ENCODE measurements at regions not wholly inside any gene's neighbourhood (a gene's known extent, or its start where the extent isn't known, plus 50 kb on each side); places are given as distances from the start of the nearest gene placed in this dataset.
A peak's percentile ranks its signal among the peaks of the same experiment; 100 is the strongest.

- H3K4me3 Mint-ChIP-seq: no peak overlapping the region
- H3K27ac Mint-ChIP-seq: no peak overlapping the region
- H3K4me1 Mint-ChIP-seq: peaks cover 29% of the 10 kb centered on the region
- CTCF ChIA-PET: interaction anchor here (1.1 to 1.6 kb wide), 2 partner anchors 9 to 51 kb away, joined by 3 to 4 read pairs; no protein-coding TSS in a partner anchor
- no peaks in the 10 kb centered on the region for H3K36me3 Mint-ChIP-seq
- peaks cover 50% of the 10 kb centered on the region for H3K27me3 Mint-ChIP-seq
- no peaks in the 10 kb centered on the region for H3K9me3 Mint-ChIP-seq
- no peak for DNase-seq
These were observed 74.4 kb upstream of the KLF13 start for GRCh38 chr15:31252171-31252785.

DNA sequence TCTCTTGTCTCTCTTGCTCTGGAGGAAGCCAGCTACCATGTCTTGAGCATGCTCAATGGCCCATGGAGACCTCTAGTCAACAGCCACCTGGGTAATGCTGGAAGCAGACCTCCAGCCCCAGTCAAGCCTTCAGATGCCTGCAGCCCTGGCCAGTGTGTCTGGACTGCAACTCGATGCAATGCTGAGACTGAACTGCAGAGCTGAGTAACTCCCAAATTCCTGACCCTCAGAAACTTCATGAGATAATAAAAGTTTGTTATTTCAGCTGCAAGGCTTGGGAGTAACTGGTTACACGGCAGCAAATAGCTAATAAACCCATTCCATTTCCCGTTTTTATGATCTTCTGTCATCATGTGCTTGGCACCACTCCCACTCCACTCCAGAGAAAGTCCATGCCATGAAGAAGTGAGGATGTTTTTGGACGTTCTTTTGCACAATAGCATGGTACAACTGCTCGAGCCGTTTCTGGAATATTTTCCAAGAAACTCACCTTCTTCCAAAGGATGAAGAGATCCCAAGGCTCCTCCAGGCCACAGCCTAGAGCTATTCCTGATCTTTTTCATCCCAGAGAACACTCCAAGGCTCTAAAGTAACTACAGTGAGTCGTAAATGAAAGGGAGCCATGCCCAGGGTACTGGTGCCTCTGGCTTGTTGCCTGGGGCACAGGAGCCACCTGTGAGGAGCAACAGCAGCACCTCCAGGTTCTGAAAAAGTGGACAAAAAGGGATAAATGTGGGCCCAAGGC lies 72.0 kb upstream of the KLF13 start:
- Mint-ChIP-seq H3K9me3 (peaks cover 1% of the 10 kb centered on the region), H3K36me3 (peaks cover 2% of the 10 kb centered on the region), H3K4me1 (peaks cover 49% of the 10 kb centered on the region), H3K4me3 (no peak overlapping the region), H3K27me3 (peaks cover 43% of the 10 kb centered on the region), H3K27ac (peak overlapping the region; percentile 67)
- CTCF ChIA-PET: interaction anchor here (1.0 to 1.1 kb wide), 2 partner anchors 61 to 180 kb away, joined by 3 read pairs; no protein-coding TSS in a partner anchor
- DNase-seq: no peak

DNA sequence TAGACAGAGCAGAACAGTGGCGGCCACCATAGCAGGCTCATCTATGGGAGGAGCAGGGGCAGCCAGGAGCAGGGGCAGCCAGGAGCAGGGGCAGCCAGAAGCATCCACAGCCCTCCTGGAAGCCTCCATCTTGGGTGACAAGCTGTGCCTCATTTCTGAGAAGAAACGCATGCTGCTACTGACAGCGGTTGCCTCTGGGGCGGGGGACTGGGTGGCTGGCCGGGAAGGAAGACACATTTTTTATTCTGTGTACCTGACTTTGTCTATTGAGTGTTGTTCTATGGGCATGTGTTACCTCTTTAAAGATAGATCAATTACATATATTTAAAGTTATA lies 71.5 kb upstream of the KLF13 start:
- Mint-ChIP-seq H3K27ac (no peak overlapping the region), H3K27me3 (peaks cover 40% of the 10 kb centered on the region), H3K36me3 (peaks cover 2% of the 10 kb centered on the region), H3K9me3 (peaks cover 1% of the 10 kb centered on the region), H3K4me3 (no peak overlapping the region), H3K4me1 (peaks cover 49% of the 10 kb centered on the region)
- DNase-seq: no peak
- CTCF ChIA-PET: interaction anchor here (1.0 to 1.4 kb wide), 3 partner anchors 12 to 179 kb away, joined by 3 to 4 read pairs (median 3); no protein-coding TSS in a partner anchor

DNA sequence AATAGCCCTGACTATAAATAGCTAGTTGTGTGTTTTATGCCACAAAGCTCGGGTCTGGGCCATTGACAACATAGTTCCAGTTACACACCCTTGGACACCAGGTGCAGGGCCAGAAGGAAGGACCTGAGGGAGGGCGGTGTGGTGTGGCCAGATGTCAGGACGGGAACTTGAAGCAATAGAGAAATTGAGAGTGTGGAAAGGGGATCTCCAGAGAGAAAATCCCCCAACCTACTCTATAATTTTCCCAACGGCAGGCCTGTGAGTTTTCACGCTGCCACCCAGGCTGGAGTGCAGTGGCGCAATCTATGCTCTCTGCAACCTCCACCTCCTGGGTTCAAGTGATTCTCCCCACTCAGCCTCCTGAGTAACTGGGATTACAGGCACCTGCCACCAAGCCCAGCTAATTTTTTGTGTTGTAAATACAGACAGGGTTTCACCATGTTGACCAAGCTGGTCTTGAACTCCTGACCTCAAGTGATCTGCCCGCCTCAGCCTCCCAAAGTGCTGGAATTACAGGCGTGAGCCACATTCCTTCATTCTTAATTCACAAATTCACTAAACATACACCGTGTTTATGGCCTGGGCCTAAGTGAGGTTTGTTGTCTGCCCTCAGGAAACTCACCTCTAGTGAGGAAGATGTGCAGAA lies 70.8 kb upstream of the KLF13 start:
- CTCF ChIA-PET: interaction anchor here (1.0 to 1.4 kb wide), 2 partner anchors 11 to 179 kb away, joined by 3 to 4 read pairs; no protein-coding TSS in a partner anchor
- no peak overlapping the region for H3K27ac Mint-ChIP-seq
- DNase-seq: no peak
- peaks cover 36% of the 10 kb centered on the region for H3K27me3 Mint-ChIP-seq
- H3K9me3 Mint-ChIP-seq: peaks cover 1% of the 10 kb centered on the region
- H3K4me1 Mint-ChIP-seq: peaks cover 52% of the 10 kb centered on the region
- no peak overlapping the region for H3K4me3 Mint-ChIP-seq
- H3K36me3 Mint-ChIP-seq: peaks cover 2% of the 10 kb centered on the region

GRCh38 chr15:31256378-31257265 lies 70.0 kb upstream of the KLF13 start:
- peaks cover 1% of the 10 kb centered on the region for H3K9me3 Mint-ChIP-seq
- CTCF ChIA-PET: interaction anchor here (1.4 kb wide), 1 partner anchor 11 kb away, joined by 4 read pairs; no protein-coding TSS in a partner anchor
- peaks cover 32% of the 10 kb centered on the region for H3K27me3 Mint-ChIP-seq

DNA sequence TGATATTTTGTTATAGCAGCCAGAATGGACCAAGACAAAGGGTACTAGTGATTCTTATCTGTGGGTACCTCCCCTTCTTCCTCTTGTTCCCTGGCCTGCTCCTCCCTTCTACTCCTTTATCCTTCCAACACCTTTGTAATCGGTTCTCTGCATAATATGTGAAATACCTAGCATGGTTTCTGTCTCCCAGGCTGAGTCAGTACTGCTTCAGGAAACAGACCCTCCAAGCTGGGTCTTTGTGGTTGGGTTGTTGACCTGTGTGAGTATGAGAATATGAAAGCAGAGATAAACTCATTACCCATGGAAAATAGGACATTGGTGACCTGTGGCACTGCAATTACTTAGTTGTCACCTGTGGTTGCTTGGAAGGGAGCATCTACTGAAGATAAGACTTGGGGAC lies 69.3 kb upstream of the KLF13 start:
- Mint-ChIP-seq H3K36me3 (peaks cover 2% of the 10 kb centered on the region), H3K27ac (no peak overlapping the region), H3K4me3 (no peak overlapping the region), H3K27me3 (peaks cover 28% of the 10 kb centered on the region), H3K4me1 (peaks cover 65% of the 10 kb centered on the region), H3K9me3 (peaks cover 1% of the 10 kb centered on the region)
- no peak for DNase-seq
- CTCF ChIA-PET: no interaction called here

More at GRCh38 chr15:31256378-31257265, 70.0 kb upstream of the KLF13 start:
- Mint-ChIP-seq H3K36me3 (peaks cover 2% of the 10 kb centered on the region), H3K27ac (no peak overlapping the region), H3K4me1 (peaks cover 58% of the 10 kb centered on the region), H3K4me3 (no peak overlapping the region)
- no peak for DNase-seq

GRCh38 chr15:31258260-31258659 lies 68.4 kb upstream of the KLF13 start:
- Mint-ChIP-seq H3K4me1 (peaks cover 74% of the 10 kb centered on the region), H3K27me3 (peaks cover 28% of the 10 kb centered on the region), H3K36me3 (peaks cover 2% of the 10 kb centered on the region), H3K27ac (no peak overlapping the region), H3K9me3 (peaks cover 1% of the 10 kb centered on the region), H3K4me3 (no peak overlapping the region)
- no peak for DNase-seq
- CTCF ChIA-PET: no interaction called here

- peaks cover 35% of the 10 kb centered on the region for H3K27me3 Mint-ChIP-seq
- H3K27ac Mint-ChIP-seq: no peak overlapping the region
- H3K36me3 Mint-ChIP-seq: peaks cover 2% of the 10 kb centered on the region
- peak; percentile 1 for DNase-seq
- CTCF ChIA-PET: interaction anchor here (0.6 kb wide), 2 partner anchors 60 to 91 kb away, joined by 3 read pairs; no protein-coding TSS in a partner anchor
- H3K4me3 Mint-ChIP-seq: no peak overlapping the region
- H3K9me3 Mint-ChIP-seq: peaks cover 1% of the 10 kb centered on the region
- peaks cover 85% of the 10 kb centered on the region for H3K4me1 Mint-ChIP-seq
These were observed 66.9 kb upstream of the KLF13 start for GRCh38 chr15:31259562-31260252.

DNA sequence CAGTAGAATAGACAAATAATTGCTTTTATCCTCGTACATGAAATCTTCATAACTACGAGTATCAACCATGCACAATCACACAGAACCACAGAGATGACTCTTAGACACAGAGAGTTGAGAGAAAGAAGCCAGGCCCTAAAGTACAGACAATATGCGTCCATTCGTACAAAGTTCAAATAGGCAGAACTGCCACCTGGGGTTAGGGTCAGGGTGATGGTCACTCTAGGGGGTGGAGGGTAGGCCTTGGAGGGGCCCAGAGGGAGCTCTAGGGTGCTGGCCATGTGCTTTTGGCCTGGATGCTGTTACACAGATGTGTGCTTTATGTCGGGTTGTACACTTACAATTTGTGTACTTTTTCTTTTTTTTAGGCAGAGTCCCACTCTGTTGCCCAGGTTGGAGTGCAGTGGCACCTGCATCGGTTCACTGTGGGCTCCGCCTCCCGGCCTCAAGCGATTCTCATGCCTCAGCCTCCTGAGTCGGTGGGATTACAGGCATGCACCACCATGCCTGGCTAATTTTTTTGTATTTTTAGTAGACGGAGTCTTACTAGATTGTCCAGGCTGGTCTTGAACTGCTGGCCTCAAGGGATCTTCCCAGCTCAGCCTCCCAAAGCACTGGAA lies 65.9 kb upstream of the KLF13 start:
- peaks cover 32% of the 10 kb centered on the region for H3K27me3 Mint-ChIP-seq
- H3K4me1 Mint-ChIP-seq: peaks cover 85% of the 10 kb centered on the region
- no peak overlapping the region for H3K4me3 Mint-ChIP-seq
- CTCF ChIA-PET: interaction anchor here (1.0 to 1.8 kb wide), 2 partner anchors 9 to 46 kb away, joined by 4 to 5 read pairs; no protein-coding TSS in a partner anchor
- no peak overlapping the region for H3K27ac Mint-ChIP-seq
- H3K9me3 Mint-ChIP-seq: peaks cover 1% of the 10 kb centered on the region
- DNase-seq: peak; percentile 12
- H3K36me3 Mint-ChIP-seq: peaks cover 2% of the 10 kb centered on the region

DNA sequence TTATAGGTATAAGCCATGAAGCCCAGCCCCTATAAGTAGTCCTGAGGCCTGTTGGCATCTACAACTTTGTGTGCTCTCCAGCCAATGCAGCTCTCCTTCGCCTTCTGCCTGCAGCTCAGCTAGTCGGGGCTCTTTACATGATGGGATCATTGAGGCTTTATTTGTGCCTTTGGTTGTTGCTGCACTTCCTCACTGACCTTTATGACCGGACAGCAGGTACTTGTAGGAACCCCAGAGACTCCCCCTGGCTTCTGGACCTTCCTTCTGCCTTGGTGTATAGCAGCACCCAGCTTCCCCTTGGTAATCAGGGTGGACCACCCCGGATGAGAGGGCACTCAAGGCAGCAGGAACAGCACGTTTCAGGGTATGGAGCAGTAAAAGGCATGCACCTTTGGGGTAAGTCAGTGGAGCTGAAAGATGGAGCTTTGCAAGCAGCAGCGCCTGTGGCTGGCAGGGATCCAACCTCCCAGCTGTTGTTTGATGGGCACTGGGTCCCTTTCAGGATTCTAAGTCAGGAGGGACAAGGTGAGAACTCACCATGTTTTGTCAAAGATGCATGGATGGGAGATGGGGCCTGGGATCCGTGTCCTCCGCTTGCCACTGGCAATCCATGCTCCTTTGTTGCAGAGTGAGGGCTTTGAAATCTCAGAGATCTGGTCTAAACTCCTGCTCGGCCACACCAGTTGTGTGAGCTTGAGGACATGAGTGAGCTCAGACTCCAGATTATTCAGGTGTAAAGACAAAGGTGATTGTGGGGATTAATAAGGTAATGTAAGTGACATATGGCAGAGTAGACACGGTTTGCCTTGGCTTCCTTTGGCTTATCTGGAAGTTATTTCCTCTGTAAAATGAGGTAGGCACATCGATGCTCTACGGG lies 65.1 kb upstream of the KLF13 start:
- H3K4me1 Mint-ChIP-seq: peaks cover 86% of the 10 kb centered on the region
- peaks cover 2% of the 10 kb centered on the region for H3K36me3 Mint-ChIP-seq
- CTCF ChIA-PET: interaction anchor here (1.0 to 1.8 kb wide), 2 partner anchors 9 to 47 kb away, joined by 4 to 5 read pairs; no protein-coding TSS in a partner anchor
- no peak overlapping the region for H3K4me3 Mint-ChIP-seq
- no peak overlapping the region for H3K27ac Mint-ChIP-seq
- DNase-seq: peak; percentile 14
- H3K27me3 Mint-ChIP-seq: peaks cover 32% of the 10 kb centered on the region
- H3K9me3 Mint-ChIP-seq: peaks cover 1% of the 10 kb centered on the region

DNA sequence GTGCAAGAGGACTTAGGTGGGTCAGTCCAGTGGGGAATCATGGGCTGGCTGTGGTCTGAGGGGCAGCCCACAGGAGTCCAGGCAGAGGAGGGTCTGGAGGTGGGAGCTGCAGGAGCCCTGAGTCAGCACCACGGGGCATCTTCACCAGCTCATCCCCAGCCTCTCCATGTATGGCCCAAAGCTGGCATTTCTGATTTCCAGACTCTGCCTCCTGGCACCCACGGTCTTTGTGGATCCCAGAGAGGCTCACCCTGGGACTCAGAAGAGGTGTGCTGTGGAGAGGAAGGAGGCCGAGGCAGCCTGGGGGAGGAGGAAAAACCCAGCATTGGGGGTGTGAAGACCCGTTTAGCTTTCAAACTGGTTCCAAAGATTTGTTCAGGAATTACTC lies 64.5 kb upstream of the KLF13 start:
- CTCF ChIA-PET: interaction anchor here (1.0 to 1.8 kb wide), 4 partner anchors 9 to 173 kb away, joined by 4 to 5 read pairs (median 5); no protein-coding TSS in a partner anchor
- peaks cover 32% of the 10 kb centered on the region for H3K27me3 Mint-ChIP-seq
- peaks cover 1% of the 10 kb centered on the region for H3K9me3 Mint-ChIP-seq
- DNase-seq: peak; percentile 16
- H3K27ac Mint-ChIP-seq: no peak overlapping the region
- no peak overlapping the region for H3K4me3 Mint-ChIP-seq
- peaks cover 2% of the 10 kb centered on the region for H3K36me3 Mint-ChIP-seq
- peaks cover 86% of the 10 kb centered on the region for H3K4me1 Mint-ChIP-seq
